Osteocyte (in vitro differentiated cells): ENCODE measurements at regions not wholly inside any gene's neighbourhood (a gene's known extent, or its start where the extent isn't known, plus 50 kb on each side); places are given as distances from the start of the nearest gene placed in this dataset.
A peak's percentile ranks its signal among the peaks of the same experiment; 100 is the strongest.

ENCODE experiments used
- DNase-seq: peaks from one replicate; pipeline ENCODE4 v3.0.0; 2021; ENCODE audit warnings: mixed read lengths; ENCODE audit not compliant: unreplicated experiment; ENCODE audit errors: extremely low spot score
- H3K27ac Mint-ChIP-seq: one replicate; pipeline ENCODE4 v1.8.0; 2021; ENCODE audit warnings: mild to moderate bottlenecking, mixed read lengths; ENCODE audit not compliant: unreplicated experiment
- H3K27me3 Mint-ChIP-seq: one replicate; pipeline ENCODE4 v1.8.0; 2021; ENCODE audit warnings: mixed read lengths; ENCODE audit not compliant: unreplicated experiment
- H3K36me3 Mint-ChIP-seq: one replicate; pipeline ENCODE4 v1.8.0; 2021; ENCODE audit warnings: mixed read lengths; ENCODE audit not compliant: unreplicated experiment
- H3K4me1 Mint-ChIP-seq: one replicate; pipeline ENCODE4 v1.8.0; 2021; ENCODE audit warnings: mixed read lengths; ENCODE audit not compliant: unreplicated experiment
- H3K4me3 Mint-ChIP-seq: one replicate; pipeline ENCODE4 v1.8.0; 2021; ENCODE audit warnings: mild to moderate bottlenecking, moderate library complexity, mixed read lengths; ENCODE audit not compliant: unreplicated experiment
- H3K9me3 Mint-ChIP-seq: one replicate; pipeline ENCODE4 v1.8.0; 2021; ENCODE audit warnings: mixed read lengths; ENCODE audit not compliant: unreplicated experiment
- CTCF ChIP-seq: fragments of 200-600 bp; sonication (generic); IDR thresholded peaks from 2 replicates; pipeline ENCODE4 v1.5.0; 2021; ENCODE audit warnings: antibody characterized with exemption, mild to moderate bottlenecking, moderate library complexity

- no peak overlapping the region for H3K4me3 Mint-ChIP-seq
- no peak for DNase-seq
- H3K4me1 Mint-ChIP-seq, result peaks cover under 1% of the 10 kb centered on the region
- H3K27me3 Mint-ChIP-seq, result no peaks in the 10 kb centered on the region
- no peak overlapping the region for H3K27ac Mint-ChIP-seq
- no peaks in the 10 kb centered on the region for H3K9me3 Mint-ChIP-seq
- H3K36me3 Mint-ChIP-seq, result peaks cover 3% of the 10 kb centered on the region
- TF ChIP-seq CTCF, result no peak
These were observed 1066.8 kb upstream of the PABPC4L start for GRCh38 chr4:135268369-135268768.

- no peaks in the 10 kb centered on the region for H3K27me3 Mint-ChIP-seq
- H3K4me1 Mint-ChIP-seq, result peaks cover 2% of the 10 kb centered on the region
- no peak overlapping the region for H3K4me3 Mint-ChIP-seq
- DNase-seq, result no peak
- no peak for TF ChIP-seq CTCF
- no peaks in the 10 kb centered on the region for H3K9me3 Mint-ChIP-seq
- H3K27ac Mint-ChIP-seq, result no peak overlapping the region
- H3K36me3 Mint-ChIP-seq, result peaks cover 3% of the 10 kb centered on the region
These were observed 1065.7 kb upstream of the PABPC4L start for GRCh38 chr4:135267148-135267865.

GRCh38 chr4:135256111-135256510, 1054.5 kb upstream of the PABPC4L start:
- peaks cover 5% of the 10 kb centered on the region for H3K9me3 Mint-ChIP-seq
- DNase-seq, result no peak
- H3K27ac Mint-ChIP-seq, result peak overlapping the region; percentile 89
- peaks cover 44% of the 10 kb centered on the region for H3K4me1 Mint-ChIP-seq
- H3K4me3 Mint-ChIP-seq, result no peak overlapping the region
- H3K36me3 Mint-ChIP-seq, result no peaks in the 10 kb centered on the region
- H3K27me3 Mint-ChIP-seq, result no peaks in the 10 kb centered on the region
- TF ChIP-seq CTCF, result no peak

- Mint-ChIP-seq H3K27me3 (no peaks in the 10 kb centered on the region), H3K9me3 (peaks cover 5% of the 10 kb centered on the region), H3K4me3 (no peak overlapping the region), H3K36me3 (no peaks in the 10 kb centered on the region), H3K27ac (no peak overlapping the region), H3K4me1 (peaks cover 20% of the 10 kb centered on the region)
- TF ChIP-seq CTCF, result no peak
- DNase-seq, result no peak
These were observed 1048.5 kb upstream of the PABPC4L start for GRCh38 chr4:135250040-135250439.

- no peak overlapping the region for H3K4me3 Mint-ChIP-seq
- H3K36me3 Mint-ChIP-seq, result no peaks in the 10 kb centered on the region
- H3K4me1 Mint-ChIP-seq, result peaks cover 18% of the 10 kb centered on the region
- DNase-seq, result no peak
- H3K27me3 Mint-ChIP-seq, result no peaks in the 10 kb centered on the region
- no peak for TF ChIP-seq CTCF
- H3K27ac Mint-ChIP-seq, result no peak overlapping the region
- H3K9me3 Mint-ChIP-seq, result no peaks in the 10 kb centered on the region
These were observed 1047.4 kb upstream of the PABPC4L start for GRCh38 chr4:135249024-135249423.
